ENCODE measurements at regions not wholly inside any gene's neighbourhood (a gene's known extent, or its start where the extent isn't known, plus 50 kb on each side); places are given as distances from the start of the nearest gene placed in this dataset.

GRCh38 chr6:169145991-169146501, 107.6 kb downstream of the THBS2 start:
- H3K4me3 ChIP-seq (ENCODE audit: low read length): no peak overlapping the region
- no peaks in the 10 kb centered on the region for H3K79me2 ChIP-seq (ENCODE audit: low read length)
- no peaks in the 10 kb centered on the region for H3K27me3 ChIP-seq (replicated peaks; ENCODE audit: insufficient read depth, low read length)
- DNase-seq: no peak
- H3K27ac ChIP-seq (ENCODE audit: low read length): no peak overlapping the region
- no peak overlapping the region for H2AFZ ChIP-seq (ENCODE audit: low read length)
- no peaks in the 10 kb centered on the region for H3F3A ChIP-seq (ENCODE audit: insufficient read depth, low read length)
- H3K9ac ChIP-seq (ENCODE audit: low read length): no peak overlapping the region
- no peaks in the 10 kb centered on the region for H3K9me2 ChIP-seq (replicated peaks; ENCODE audit: insufficient read depth, low read length)
- no peaks in the 10 kb centered on the region for H3K36me3 ChIP-seq (replicated peaks; ENCODE audit: insufficient read depth, low read length)
- no peaks in the 10 kb centered on the region for H3K9me3 ChIP-seq (replicated peaks; ENCODE audit: insufficient read depth, low read length)
- no peaks in the 10 kb centered on the region for H3K4me1 ChIP-seq (ENCODE audit: low read length)
- no peak for TF ChIP-seq EZH2phosphoT487 (IDR thresholded peaks at IDR 0.05; ENCODE audit: low read length)
- TF ChIP-seq CTCF (IDR thresholded peaks at IDR 0.05; ENCODE audit: low read length): no peak
- TF ChIP-seq EZH2 (optimal IDR thresholded peaks at IDR 0.05; ENCODE audit: low read depth, low read length): no peak
- H3K4me2 ChIP-seq (ENCODE audit: low read depth, low read length): no peak overlapping the region
- H4K20me1 ChIP-seq (ENCODE audit: insufficient read depth, low read length): no peaks in the 10 kb centered on the region

GRCh38 chr6:169145496-169145895, 108.2 kb downstream of the THBS2 start:
- H3K27me3 ChIP-seq (replicated peaks; ENCODE audit: insufficient read depth, low read length): no peaks in the 10 kb centered on the region
- no peak for TF ChIP-seq EZH2 (optimal IDR thresholded peaks at IDR 0.05; ENCODE audit: low read depth, low read length)
- TF ChIP-seq EZH2phosphoT487 (IDR thresholded peaks at IDR 0.05; ENCODE audit: low read length): no peak
- no peak for TF ChIP-seq CTCF (IDR thresholded peaks at IDR 0.05; ENCODE audit: low read length)
- H3K79me2 ChIP-seq (ENCODE audit: low read length): no peaks in the 10 kb centered on the region
- no peak overlapping the region for H2AFZ ChIP-seq (ENCODE audit: low read length)
- H3K4me2 ChIP-seq (ENCODE audit: low read depth, low read length): no peak overlapping the region
- no peak overlapping the region for H3K27ac ChIP-seq (ENCODE audit: low read length)
- no peaks in the 10 kb centered on the region for H3F3A ChIP-seq (ENCODE audit: insufficient read depth, low read length)
- H3K9ac ChIP-seq (ENCODE audit: low read length): no peak overlapping the region
- no peaks in the 10 kb centered on the region for H3K4me1 ChIP-seq (ENCODE audit: low read length)
- H4K20me1 ChIP-seq (ENCODE audit: insufficient read depth, low read length): no peaks in the 10 kb centered on the region
- DNase-seq: no peak
- H3K9me3 ChIP-seq (replicated peaks; ENCODE audit: insufficient read depth, low read length): no peaks in the 10 kb centered on the region
- no peaks in the 10 kb centered on the region for H3K36me3 ChIP-seq (replicated peaks; ENCODE audit: insufficient read depth, low read length)
- no peaks in the 10 kb centered on the region for H3K9me2 ChIP-seq (replicated peaks; ENCODE audit: insufficient read depth, low read length)
- H3K4me3 ChIP-seq (ENCODE audit: low read length): no peak overlapping the region

DNA sequence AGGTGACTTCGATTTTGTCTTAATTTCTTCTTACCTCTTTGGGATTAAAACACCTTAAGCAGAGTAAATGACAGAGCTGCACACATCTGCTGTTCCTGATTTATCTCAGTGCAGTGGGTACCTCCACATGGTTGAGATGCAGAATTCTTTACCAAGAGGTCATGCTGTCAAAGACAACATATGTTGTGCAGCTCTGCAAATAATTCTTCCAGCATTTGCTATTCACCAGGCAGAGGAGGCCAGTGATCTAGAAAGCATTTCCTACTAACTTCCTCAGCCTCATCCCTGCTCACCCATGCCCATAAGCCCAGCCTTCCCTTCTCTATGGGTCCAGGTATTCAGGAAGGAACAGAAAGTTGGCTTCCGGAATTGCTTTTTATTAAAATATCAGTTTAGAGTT, 109.3 kb downstream of the THBS2 start:
- no peak for DNase-seq

More for the DNA sequence above, 109.3 kb downstream of the THBS2 start:
- Histone ChIP-seq H3K4me3 (ENCODE audit: low read length) (no peak overlapping the region), H3K4me2 (ENCODE audit: low read depth, low read length) (no peak overlapping the region), H3K9me3 (replicated peaks; ENCODE audit: insufficient read depth, low read length) (no peaks in the 10 kb centered on the region), H3K4me1 (ENCODE audit: low read length) (no peaks in the 10 kb centered on the region), H3K36me3 (replicated peaks; ENCODE audit: insufficient read depth, low read length) (no peaks in the 10 kb centered on the region), H3K9me2 (replicated peaks; ENCODE audit: insufficient read depth, low read length) (no peaks in the 10 kb centered on the region), H2AFZ (ENCODE audit: low read length) (no peak overlapping the region), H3K27me3 (replicated peaks; ENCODE audit: insufficient read depth, low read length) (no peaks in the 10 kb centered on the region), H3F3A (ENCODE audit: insufficient read depth, low read length) (no peaks in the 10 kb centered on the region), H3K9ac (ENCODE audit: low read length) (no peak overlapping the region), H4K20me1 (ENCODE audit: insufficient read depth, low read length) (no peaks in the 10 kb centered on the region), H3K27ac (ENCODE audit: low read length) (no peak overlapping the region), H3K79me2 (ENCODE audit: low read length) (no peaks in the 10 kb centered on the region)
- TF ChIP-seq EZH2phosphoT487 (IDR thresholded peaks at IDR 0.05; ENCODE audit: low read length): no peak
- no peak for TF ChIP-seq CTCF (IDR thresholded peaks at IDR 0.05; ENCODE audit: low read length)
- TF ChIP-seq EZH2 (optimal IDR thresholded peaks at IDR 0.05; ENCODE audit: low read depth, low read length): no peak
